Stimulated activated CD8-positive, alpha-beta memory T cell treated with anti-CD3 and anti-CD28 coated beads, Interleukin-15, amount 100 ng/mL, for 48 hours (primary cell): ENCODE measurements at regions not wholly inside any gene's neighbourhood (a gene's known extent, or its start where the extent isn't known, plus 50 kb on each side); places are given as distances from the start of the nearest gene placed in this dataset.
"Not testable (repeated sequence)": the region's sequence is repeated elsewhere in the genome, so short reads cannot be mapped to it uniquely, and the experiment has no call there.

Experiments used
- DNase-seq, 2 donors: peaks; one replicate each; pipeline ENCODE4 v3.0.0-alpha.2; 2020; ENCODE audit warnings: low read depth in 2 of 2

DNA sequence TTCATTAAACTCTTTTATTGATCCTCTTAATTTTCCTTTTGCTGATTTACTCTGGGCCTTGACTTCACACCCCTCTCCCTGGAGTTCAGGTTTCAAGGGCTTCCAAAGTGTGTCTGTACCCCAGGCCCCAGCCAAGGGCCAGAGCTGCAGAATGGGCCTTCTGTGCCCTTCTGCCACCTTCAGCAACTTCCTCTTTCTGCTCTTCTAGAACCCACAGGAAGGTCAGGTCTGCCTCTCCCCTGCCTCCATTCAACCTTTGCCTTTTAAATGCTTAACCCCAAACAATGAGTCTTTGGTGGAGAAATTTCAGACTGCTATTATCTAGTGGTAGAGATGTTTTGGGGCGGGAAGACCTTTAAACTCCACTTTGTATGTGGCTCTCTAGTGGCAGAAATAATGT, 63.1 kb downstream of the TSN start:
- DNase-seq, result no peak

DNA sequence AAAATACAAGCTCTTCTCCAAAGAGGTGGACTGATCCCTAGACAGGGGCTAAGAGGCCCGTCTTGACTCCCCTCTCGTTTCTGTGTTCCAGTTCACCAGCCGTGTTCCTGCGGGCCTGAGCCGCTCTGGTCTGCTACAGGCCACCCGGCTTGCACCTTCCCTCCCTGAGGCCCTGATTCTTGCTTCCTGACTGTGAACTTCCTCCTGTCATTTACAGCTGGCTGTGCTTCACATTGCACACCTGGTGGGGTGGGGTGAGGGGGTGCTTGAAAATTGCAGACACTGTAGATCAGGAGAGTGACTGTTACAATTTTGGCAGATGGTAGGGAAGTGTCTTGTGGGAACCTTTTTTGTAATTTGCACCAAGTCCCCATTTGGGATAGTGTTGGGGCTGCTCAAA, 64.4 kb downstream of the TSN start:
- DNase-seq, result no peak

DNA sequence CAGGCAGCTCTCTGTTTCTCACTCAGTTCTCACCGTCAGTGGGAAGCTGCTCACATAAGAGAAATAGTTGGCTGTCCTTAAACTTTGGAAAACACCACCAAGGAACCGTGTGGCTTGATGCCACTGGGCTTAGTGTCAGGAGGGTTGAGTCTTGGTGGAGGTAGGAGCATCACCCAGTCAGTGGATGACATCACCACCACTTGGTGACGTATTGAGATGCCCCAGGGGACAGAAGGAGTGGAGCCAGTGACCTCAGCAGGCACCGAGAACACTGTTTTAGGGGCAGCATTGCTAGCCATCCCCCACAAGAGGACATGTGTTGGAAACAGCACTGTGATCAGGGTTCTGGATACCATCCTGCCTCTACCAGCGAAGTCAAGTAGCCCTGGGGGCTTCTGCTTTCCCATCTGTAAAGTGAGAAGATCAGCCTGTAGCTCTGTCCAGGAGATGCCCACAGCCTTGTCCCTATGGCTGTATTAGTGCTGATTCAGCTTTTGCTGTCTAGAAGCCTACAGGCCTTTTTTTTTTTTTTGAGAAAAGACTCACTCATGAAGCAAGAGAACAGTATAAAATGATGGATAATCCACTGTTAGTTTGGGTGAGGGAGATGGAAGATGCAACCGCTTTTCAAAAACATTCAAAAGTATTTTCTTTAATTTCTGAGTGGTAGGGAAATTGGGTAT, 66.2 kb downstream of the TSN start:
- DNase-seq, result no peak

DNA sequence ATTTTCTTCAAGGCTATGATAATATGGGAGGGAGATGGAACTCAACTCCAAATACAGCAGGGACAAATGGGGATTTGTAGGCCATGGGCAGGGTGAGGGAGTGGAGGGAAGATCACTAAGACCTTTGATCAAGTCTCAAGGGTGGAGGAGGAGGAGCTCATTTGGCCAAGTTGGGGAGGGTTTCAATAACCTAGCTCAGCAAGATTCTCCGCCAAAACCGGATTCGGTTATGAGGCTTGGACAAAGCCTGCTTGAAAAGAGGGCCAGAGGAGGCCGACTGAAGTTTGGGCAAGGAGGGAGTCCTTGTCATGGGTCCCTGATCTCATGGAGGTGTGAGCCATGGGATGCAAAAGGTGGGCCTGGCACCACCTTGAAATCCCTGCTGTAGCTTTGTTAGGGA, 68.8 kb downstream of the TSN start:
- no peak for DNase-seq

DNA sequence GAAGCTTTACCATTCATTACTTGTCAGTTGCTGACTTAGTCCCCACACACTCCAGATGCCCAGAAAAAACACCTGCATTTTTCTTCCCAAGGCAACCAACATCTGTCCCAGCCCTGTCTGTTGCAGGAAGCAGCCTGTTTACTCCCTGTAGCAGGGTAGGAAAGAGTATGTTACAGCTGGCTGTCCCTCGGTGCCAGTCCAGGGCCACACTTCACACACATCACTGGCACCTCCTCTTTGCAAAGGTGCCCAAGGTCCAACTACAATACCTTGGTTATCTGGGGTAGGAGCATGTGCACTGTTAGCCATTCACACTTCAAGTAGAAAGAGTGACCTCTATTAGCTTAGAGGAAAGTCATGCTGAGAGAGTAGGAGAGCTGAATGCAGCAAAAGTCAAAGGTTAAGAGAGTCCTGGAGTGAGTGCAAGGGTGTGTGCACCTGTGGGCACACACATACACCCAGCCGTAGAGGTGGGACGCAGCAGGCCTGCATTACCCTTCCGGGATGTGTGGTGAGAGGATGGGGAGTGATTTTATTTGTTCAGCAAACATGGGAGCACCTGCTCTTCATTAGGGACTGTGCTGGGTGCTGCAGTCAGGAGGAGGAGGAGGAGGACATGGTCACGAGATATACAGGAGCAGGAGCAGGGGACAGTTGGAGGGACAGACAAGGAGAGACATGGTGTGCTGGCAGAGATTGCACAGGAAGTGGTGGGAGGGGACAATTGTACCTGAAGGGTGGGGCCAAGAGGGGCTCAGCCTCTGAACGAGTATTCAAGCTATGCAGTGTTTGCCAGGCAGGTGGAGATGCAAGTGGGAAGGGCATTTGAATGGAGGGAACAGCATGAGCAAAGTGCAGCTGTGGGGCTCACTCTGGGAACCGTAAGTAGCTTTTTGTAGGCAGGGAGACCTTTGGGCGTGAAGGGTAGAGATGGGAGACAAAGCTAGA, 69.8 kb downstream of the TSN start:
- DNase-seq, result no peak

DNA sequence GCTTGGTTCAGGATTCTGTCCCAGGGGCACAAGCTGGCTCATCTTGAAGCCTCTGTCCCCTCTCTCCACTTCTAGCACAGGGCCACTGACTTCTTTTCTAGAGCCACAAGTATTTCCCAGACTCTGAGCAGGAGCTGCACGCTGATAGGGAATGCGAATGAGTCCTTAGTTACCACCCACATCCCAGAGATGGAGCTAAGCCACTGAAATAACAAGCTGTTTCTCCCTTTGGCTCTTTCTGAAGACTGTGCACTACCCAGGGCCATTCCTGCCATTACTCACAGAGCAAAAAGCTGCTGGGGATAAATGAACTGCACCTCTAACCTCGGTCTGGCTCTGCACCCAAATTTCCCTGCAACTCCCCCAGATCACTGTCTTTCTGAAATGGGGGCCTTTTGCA, 70.6 kb downstream of the TSN start:
- DNase-seq, result no peak

DNA sequence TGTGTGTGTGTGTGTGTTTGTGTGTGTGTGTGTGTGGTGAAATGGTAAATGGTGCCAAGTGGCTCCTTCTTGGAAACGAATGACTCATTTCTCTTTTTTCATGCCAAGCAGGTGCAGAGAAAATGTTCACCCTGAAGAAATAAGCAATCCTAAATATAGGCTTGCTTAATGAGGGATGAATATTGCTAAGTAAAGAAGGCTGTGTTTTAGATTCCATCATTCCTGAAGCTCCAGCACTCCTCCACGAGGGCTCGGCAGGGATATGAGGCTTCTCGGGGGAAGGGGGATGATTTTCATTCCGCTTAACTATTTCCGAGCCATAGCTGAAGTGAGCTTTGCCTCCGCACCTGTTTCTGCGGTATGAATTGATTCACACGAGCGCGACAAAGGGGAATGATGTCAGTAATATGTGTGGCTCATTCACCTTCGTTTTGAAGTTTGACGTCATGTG, 72.9 kb downstream of the TSN start:
- DNase-seq, result no peak

DNA sequence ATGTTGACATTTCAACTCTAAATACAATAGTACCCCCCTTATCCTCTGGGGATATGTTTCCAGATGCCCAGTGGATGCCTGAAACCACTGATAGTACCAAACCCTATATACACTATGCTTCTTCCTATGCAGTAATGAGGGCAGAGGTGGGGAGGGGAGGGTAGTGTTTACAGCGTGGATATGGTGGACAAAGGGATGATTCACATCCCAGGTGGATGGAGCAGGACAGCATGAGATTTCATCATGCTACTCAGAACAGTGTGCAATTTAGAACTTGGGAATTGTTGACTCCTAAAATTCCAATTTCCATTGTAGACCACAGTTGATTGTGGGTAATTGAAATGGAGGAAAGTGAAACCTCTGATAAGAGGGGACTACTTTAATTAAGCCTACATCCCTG, 75.4 kb downstream of the TSN start:
- no peak for DNase-seq

DNA sequence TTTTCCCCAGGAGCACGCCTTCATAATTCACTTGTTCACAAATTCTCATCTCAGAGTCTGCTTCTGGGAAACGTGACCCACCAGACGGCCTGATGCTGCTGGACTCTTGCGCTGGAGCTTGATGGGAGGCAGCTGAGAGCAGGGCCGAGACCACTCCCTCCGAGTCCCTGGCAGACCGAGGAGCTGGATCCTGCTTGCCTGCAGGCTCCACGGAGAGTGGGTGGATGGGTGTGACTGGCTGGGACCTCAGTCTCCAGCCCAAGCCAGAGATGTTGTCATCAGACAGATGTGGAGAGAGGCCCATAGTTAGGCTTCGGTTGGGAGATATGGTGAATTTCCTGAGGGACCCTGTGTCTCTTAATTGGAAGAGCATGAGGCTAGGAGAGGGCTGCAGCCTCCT, 76.4 kb downstream of the TSN start:
- DNase-seq, result no peak

DNA sequence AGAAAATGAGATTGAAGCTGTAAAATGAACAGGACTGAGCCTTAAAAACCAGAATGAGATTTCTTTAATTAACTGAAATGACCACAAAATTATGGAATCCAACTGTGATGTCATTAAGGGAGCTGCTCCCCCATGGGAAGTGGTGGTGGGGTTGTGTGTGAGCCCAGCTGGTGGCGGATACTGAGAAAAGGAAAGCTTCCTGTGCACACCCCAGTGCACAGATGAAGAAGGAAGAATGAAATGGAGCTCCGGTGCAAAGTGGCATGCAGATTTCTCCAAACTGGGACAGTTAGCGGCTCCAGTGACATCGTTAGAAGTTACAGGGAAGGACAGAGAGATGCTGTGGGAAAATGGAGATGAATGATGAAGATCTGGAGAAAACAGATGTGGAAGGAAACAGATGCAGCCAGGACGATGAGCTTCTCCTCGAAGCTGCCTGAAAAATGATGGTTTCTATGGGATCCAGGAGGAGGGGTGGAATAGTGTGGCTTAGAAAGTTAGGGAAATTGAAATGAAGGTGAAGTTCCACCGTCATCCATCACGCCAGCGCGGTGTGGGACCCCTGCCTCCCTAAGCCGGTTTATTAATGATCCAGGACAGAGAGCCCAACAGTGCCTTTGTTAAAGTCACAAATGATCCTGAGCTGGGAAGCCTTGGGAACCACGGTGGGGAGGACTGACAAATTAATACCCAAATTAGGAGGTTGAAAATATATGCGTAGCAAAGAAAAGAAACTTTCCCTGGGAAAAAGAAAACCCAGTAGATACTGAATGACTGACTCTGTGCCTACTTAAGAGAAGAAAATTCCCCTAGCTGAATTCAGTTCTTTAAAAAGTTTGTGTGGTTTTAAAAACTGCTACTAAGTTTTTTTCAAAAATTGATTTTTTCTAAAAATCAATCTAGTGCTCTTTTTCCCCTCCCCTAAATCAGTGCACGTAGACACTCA, 77.2 kb downstream of the TSN start:
- DNase-seq, result no peak

DNA sequence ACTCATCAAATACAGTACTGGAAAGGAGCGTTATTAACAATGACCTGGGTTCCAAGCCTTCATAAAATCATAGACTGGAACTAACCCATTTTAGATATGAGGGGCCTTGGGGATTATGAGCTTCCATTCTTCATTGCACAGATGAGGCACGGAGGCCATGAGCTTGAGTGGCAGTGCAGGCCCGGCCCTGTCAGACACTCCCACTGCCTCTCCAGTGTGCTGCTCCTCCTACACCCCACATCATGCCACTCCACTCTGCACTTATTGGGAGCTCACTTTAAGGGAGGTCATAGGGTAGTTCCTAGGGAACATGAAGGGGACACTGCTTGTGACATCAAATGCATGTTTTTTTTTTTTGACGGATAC, 77.9 kb downstream of the TSN start:
- no peak for DNase-seq

DNA sequence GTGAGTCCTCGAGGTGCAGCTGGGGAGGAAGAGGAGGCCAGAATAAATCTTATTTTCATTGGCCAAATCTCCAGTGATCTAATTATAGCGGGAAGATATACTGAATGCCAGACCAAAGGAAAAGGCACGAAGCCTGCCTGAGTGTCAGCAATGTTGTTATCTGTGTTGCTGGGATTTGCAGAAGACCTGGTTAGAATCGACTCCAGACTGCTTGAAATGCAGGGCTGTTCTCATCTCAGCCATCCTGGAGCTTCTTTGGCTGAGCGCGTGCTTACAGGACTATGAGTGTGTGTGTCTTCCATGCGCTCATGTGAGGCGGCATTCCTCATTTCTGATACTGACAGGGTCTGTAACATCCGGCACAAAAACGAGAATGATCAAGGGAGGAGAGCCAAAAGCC, 81.2 kb downstream of the TSN start:
- no peak for DNase-seq

DNA sequence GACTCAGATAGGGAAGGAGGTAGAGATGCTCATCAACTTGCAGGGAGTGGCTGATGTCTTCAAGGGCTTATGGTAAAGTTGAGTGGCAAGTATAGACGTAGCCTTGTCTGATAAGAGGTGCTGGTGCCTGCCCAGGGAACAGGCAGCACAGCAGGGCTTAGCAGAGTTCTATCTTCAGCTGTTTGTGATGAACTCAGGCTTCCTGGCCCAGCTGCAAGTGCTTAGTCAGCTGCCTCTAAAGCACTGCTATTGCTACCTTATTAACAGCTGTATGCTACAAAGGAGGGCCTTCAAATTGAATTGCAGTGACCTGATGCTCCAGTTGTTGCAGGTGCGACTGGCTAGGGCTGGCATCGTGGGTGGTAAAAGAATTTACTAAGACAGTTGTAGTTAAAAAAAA, 82.1 kb downstream of the TSN start:
- DNase-seq, result no peak

DNA sequence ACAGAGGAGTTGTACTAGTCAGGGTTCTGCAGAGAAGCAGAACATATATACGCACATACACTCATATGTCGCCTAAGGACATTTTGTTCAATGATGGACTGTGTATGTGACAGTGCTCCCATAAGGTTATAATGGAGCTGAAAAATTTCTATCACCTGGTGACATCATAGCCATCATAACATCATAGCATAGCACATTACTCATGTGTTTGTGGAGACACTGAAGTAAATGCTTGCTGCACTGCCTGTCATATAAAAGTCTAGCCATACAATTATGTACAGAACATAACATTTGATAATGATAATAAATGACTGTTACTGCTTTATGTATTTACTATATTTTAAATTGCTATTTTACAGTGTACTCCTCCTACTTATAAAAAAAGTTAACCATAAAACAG, 83.1 kb downstream of the TSN start:
- no peak for DNase-seq

DNA sequence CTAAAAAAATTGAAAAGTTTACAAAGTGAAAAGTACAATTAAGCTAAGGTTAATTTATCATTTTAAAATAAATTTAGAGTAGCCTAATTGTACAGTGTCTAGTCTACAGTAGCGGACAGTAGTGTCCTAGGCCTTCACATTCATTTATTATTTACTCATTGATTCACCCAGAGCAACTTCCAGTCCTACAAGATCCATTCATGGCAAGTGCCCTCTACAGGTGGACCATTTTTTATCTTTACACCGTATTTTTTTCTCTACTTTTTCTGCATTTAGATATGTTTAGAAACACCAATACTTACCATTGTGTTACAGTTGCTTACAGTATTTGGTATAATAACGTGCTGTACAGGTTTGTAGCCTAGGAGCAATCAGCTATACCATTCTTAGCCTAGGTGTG, 84.1 kb downstream of the TSN start:
- no peak for DNase-seq

DNA sequence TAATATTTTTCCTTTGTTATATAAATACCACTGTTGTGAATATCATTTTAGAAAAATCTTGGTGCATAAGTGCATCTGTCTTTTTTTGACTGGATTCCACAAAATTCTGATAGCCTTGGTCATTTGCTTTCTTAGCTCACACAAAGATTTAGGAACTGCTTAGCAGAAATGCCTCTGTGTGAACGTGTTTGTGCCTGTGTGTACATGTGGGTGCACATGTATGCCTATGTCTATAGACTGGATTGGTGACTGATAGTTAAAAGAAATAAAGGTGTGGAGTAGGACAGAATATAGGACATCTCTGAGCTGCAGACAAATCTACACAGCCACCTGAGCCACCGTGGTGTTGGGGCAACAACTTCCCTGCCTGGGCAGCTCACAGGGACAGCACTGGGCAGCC, 93.8 kb downstream of the TSN start:
- no peak for DNase-seq

DNA sequence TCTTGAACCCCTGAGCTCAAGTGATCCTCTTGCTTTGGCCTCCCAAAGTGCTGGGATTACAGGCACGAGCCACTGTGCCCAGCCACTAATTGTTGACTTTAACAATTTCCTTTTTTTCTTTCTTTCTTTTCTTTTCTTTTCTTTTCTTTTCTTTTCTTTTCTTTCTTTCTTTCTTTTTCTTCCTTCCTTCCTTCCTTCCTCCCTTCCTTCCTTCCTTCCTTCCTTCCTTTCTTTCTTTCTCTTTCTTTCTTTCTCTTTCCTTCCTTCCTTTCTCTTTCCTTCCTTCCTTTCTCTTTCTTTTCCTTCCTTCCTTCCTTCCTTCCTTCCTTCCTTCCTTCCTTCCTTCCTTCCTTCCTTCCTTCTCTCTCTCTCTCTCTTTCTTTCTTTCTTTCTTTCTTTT, 97.7 kb downstream of the TSN start:
- DNase-seq, result not testable (repeated sequence)

DNA sequence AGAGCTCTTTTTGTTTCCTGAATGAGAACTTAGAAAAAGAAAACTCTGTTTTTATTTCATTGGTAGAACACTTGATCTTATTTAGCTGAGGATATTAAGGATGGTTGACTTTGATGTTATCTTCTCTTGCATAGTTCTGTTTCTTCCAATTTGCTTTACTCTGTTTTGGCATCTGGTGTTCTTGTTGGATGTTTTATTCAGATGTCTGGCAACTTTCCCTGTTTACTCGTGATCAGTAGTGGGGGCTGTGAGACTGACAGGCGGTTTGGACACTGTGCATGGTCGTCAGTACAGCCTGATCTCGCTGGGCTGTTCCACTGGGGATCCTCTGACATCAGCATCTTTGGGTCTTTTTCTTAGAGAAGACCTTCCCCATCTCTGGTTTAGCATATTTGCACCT, 100.1 kb downstream of the TSN start:
- DNase-seq, result no peak

DNA sequence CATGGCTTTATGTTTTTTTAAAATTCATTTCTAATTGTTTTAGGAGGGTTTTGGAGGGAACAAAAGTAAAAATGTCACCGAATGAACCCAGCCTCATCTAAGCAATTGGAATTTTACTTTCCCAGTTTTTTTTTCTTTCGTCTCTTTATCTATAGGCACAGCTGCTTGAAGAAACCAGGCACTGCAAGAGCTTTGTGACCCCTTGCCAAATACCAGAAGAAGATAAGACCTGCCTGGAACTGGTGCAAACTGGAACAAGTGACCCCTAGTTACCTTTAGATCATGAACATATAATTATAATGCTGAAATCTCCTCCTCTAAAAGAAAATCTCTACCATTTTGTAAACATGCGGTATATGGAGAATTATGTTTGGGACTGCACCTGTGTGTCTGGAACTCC, 100.9 kb downstream of the TSN start:
- DNase-seq, result no peak

DNA sequence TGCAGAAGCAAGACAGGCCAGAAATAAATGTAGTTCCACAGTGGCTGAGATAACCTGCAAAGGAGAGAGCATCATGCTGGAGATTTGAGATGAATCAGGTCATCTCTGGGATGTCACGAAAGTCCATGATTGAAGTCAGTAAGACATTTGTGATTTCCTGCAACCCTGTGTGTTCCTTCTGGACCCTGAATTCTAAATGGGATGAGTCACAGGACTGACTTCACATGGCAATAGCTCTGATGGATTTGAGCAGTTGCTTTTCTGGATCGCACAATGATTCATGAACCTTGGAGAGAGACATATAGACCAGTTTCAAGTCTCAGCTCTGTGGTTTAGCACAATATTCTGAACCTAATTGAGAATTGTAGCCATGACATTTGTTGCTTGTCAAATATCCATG, 102.9 kb downstream of the TSN start:
- no peak for DNase-seq

DNA sequence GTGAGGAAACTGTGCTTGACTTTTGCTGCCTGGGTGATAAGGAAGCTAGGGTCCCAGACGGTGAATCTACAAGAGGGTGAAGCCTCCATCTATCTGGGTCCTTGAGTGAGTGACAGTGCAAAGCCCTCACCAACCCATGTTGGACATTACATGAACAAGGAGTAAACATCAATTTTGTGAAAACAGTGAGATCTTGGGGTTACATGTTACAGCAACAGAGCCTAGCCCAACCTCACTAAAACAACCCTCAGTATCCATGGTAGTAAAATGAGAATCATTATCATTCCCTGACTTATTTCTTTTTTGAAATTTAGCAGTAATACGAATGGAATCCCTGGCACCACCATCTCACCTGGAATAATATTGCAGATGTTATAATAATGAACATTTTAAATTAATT, 103.4 kb downstream of the TSN start:
- DNase-seq, result no peak

DNA sequence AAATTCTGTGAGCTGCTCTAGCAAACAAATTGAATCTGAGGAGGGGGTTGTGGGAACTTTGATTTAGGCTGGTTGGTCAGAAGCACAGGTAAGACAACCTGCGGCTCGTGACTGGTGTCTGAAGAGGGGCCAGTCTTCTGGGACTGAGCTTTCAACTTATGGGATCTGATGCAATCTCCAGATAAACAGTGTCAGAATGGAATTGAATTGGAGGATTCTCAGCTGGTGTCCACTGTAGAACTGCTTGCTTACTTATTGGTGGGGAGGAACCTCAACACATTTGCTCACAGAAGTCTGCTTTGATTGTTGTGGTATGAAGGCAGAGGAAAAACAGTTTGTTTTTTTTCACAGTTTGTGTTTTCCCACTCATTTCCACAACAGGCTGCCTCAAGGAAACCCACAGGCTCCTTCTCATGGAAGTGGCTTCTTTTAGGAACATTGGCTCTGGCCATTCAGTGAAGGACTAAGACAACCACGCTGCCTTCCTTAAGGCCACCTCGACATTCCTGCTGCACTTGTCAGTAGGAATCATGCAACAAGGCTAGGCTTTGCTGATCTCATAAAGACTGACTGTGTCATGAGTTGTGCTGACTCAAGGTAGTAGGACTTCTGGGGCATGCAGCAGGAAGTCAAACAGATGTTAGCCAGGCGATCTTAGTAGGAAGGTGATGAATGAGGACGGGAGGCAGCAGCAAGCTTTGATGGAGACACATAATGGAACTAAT, 104.7 kb downstream of the TSN start:
- DNase-seq, result no peak
